GM12891 (cell line): ENCODE measurements at regions not wholly inside any gene's neighbourhood (a gene's known extent, or its start where the extent isn't known, plus 50 kb on each side); places are given as distances from the start of the nearest gene placed in this dataset.

ENCODE experiments used
- DNase-seq: peaks from one replicate; pipeline ENCODE4 v3.0.0; 2011; ENCODE audit warnings: low spot score; ENCODE audit not compliant: insufficient read length
- FAIRE-seq: peaks from 2 replicates; lab custom pipeline; 2011; peaks lifted over from hg19 to GRCh38; lab: Jason Lieb, UNC
- PAX5 ChIP-seq: IDR thresholded peaks from 2 replicates; pipeline ENCODE4 v1.6.1; 2011; ENCODE audit warnings: low read length, moderate library complexity, mild to moderate bottlenecking; ENCODE audit not compliant: insufficient read depth, severe bottlenecking
- POLR2A ChIP-seq: IDR thresholded peaks from 2 replicates; pipeline ENCODE4 v1.6.1; 2011; ENCODE audit warnings: low read depth, low read length, control low read depth
- POLR2AphosphoS5 ChIP-seq: IDR thresholded peaks from 2 replicates; pipeline ENCODE4 v1.6.1; 2011; ENCODE audit warnings: low read depth, low read length, control low read depth
- POU2F2 ChIP-seq: IDR thresholded peaks from 2 replicates; pipeline ENCODE4 v1.6.1; 2011; ENCODE audit warnings: low read depth, mild to moderate bottlenecking, control low read depth, low read length, moderate library complexity
- SPI1 ChIP-seq: IDR thresholded peaks from 2 replicates; pipeline ENCODE4 v1.6.1; 2011; ENCODE audit warnings: low read depth, low read length, control low read depth
- TAF1 ChIP-seq: IDR thresholded peaks from 2 replicates; pipeline ENCODE4 v1.6.1; 2011; ENCODE audit warnings: low read depth, low read length, control low read depth

- TF ChIP-seq TAF1 (no peak), SPI1 (no peak), POU2F2 (no peak), PAX5 (no peak)
- DNase-seq = no peak
- no peak for FAIRE-seq
These were observed 214.6 kb downstream of the FLRT2 start for GRCh38 chr14:85744573-85744972.

GRCh38 chr14:85732031-85732430 lies 202.1 kb downstream of the FLRT2 start:
- DNase-seq = no peak
- TF ChIP-seq POLR2AphosphoS5 (no peak), SPI1 (no peak), POLR2A (no peak), POU2F2 (no peak), TAF1 (no peak), PAX5 (no peak)
- FAIRE-seq = no peak

GRCh38 chr14:85731186-85731585 lies 201.2 kb downstream of the FLRT2 start:
- DNase-seq = no peak
- TF ChIP-seq POLR2AphosphoS5 = no peak
- no peak for TF ChIP-seq POU2F2
- TF ChIP-seq POLR2A = no peak
- TF ChIP-seq SPI1 = no peak
- no peak for TF ChIP-seq PAX5
- TF ChIP-seq TAF1 = no peak

GRCh38 chr14:85728476-85729065 lies 198.6 kb downstream of the FLRT2 start:
- no peak for DNase-seq
- no peak for FAIRE-seq
- TF ChIP-seq POLR2AphosphoS5 (no peak), TAF1 (no peak), POLR2A (no peak), PAX5 (no peak), POU2F2 (no peak), SPI1 (no peak)

More at GRCh38 chr14:85731186-85731585, 201.2 kb downstream of the FLRT2 start:
- FAIRE-seq = no peak

- DNase-seq = no peak
- FAIRE-seq = no peak
- no peak for TF ChIP-seq POU2F2
- no peak for TF ChIP-seq POLR2AphosphoS5
- TF ChIP-seq TAF1 = no peak
- no peak for TF ChIP-seq POLR2A
- TF ChIP-seq SPI1 = no peak
- TF ChIP-seq PAX5 = no peak
These were observed 184.1 kb downstream of the FLRT2 start for GRCh38 chr14:85714069-85714468.

- no peak for DNase-seq
- FAIRE-seq = no peak
- no peak for TF ChIP-seq PAX5
- no peak for TF ChIP-seq TAF1
- TF ChIP-seq POLR2A = no peak
- TF ChIP-seq SPI1 = no peak
- no peak for TF ChIP-seq POU2F2
- no peak for TF ChIP-seq POLR2AphosphoS5
These were observed 181.7 kb downstream of the FLRT2 start for GRCh38 chr14:85711620-85712019.
